ENCODE measurements at regions not wholly inside any gene's neighbourhood (a gene's known extent, or its start where the extent isn't known, plus 50 kb on each side); places are given as distances from the start of the nearest gene placed in this dataset.

- no peak overlapping the region for H3K27ac ChIP-seq
- no peak for DNase-seq
- intact Hi-C loops (cut with DNase I), result no loop called here
- no peaks in the 10 kb centered on the region for H3K9me3 ChIP-seq
- no peaks in the 10 kb centered on the region for H3K4me1 ChIP-seq
- 78 to 89% methylated on average over 3 of the region's 3 CpGs for WGBS, 2 donors
- TF ChIP-seq POLR2A (IDR thresholded peaks at IDR 0.05), result no peak
- TF ChIP-seq, protein P1, sequence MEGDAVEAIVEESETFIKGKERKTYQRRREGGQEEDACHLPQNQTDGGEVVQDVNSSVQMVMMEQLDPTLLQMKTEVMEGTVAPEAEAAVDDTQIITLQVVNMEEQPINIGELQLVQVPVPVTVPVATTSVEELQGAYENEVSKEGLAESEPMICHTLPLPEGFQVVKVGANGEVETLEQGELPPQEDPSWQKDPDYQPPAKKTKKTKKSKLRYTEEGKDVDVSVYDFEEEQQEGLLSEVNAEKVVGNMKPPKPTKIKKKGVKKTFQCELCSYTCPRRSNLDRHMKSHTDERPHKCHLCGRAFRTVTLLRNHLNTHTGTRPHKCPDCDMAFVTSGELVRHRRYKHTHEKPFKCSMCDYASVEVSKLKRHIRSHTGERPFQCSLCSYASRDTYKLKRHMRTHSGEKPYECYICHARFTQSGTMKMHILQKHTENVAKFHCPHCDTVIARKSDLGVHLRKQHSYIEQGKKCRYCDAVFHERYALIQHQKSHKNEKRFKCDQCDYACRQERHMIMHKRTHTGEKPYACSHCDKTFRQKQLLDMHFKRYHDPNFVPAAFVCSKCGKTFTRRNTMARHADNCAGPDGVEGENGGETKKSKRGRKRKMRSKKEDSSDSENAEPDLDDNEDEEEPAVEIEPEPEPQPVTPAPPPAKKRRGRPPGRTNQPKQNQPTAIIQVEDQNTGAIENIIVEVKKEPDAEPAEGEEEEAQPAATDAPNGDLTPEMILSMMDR (IDR thresholded peaks at IDR 0.05), result no peak
- no peaks in the 10 kb centered on the region for H3K27me3 ChIP-seq
- H3K4me3 ChIP-seq, result no peak overlapping the region
- H3K36me3 ChIP-seq, result no peaks in the 10 kb centered on the region
Observed at GRCh38 chr16:75911896-75912295, 185.6 kb upstream of the CPHXL start.

- no peak for DNase-seq
- no peaks in the 10 kb centered on the region for H3K4me1 ChIP-seq
- TF ChIP-seq, protein P1 (IDR thresholded peaks at IDR 0.05), result no peak
- no peak for TF ChIP-seq POLR2A (IDR thresholded peaks at IDR 0.05)
- H3K4me3 ChIP-seq, result no peak overlapping the region
- no peaks in the 10 kb centered on the region for H3K36me3 ChIP-seq
- intact Hi-C loops (cut with DNase I), result no loop called here
- H3K27me3 ChIP-seq, result no peaks in the 10 kb centered on the region
- WGBS, 2 donors, result 18 to 32% methylated on average over 1 of the region's 1 CpG
- no peaks in the 10 kb centered on the region for H3K9me3 ChIP-seq
- no peak overlapping the region for H3K27ac ChIP-seq
Observed at GRCh38 chr16:75913958-75914357, 187.7 kb upstream of the CPHXL start.

DNA sequence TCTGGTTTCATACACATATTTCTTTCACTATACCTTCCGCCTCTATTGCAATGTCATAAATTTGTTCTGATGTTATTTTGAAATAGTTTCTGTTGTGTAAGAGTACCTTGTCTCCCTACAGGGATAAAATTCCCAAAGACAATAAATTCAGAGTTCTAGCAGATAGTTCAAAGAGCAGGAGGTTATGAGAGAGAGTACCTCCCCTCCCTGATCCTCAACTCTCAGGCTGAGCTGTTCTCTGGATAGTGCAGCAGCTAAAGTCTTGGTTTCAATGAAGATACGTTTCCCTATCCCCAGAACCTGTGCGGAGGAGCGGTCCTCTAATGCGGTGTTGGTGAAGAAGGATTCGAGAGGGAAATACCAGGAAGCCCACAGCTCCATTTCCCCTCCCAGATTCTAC is 190.2 kb upstream of the CPHXL start:
- Histone ChIP-seq H3K27me3 (no peaks in the 10 kb centered on the region), H3K4me3 (no peak overlapping the region), H3K27ac (no peak overlapping the region), H3K36me3 (no peaks in the 10 kb centered on the region), H3K9me3 (no peaks in the 10 kb centered on the region), H3K4me1 (no peaks in the 10 kb centered on the region)
- intact Hi-C loops (cut with DNase I), result no loop called here
- DNase-seq, result no peak
- WGBS, 2 donors, result 84 to 89% methylated on average over 6 of the region's 6 CpGs
- no peak for TF ChIP-seq POLR2A (IDR thresholded peaks at IDR 0.05)
- TF ChIP-seq, protein P1 (IDR thresholded peaks at IDR 0.05), result no peak

- DNase-seq, result no peak
- H3K9me3 ChIP-seq, result no peaks in the 10 kb centered on the region
- WGBS, 2 donors, result 6 to 13% methylated on average over 1 of the region's 1 CpG
- intact Hi-C loops (cut with DNase I), result no loop called here
- H3K27me3 ChIP-seq, result no peaks in the 10 kb centered on the region
- no peaks in the 10 kb centered on the region for H3K4me1 ChIP-seq
- no peak overlapping the region for H3K27ac ChIP-seq
- TF ChIP-seq, protein P1 (IDR thresholded peaks at IDR 0.05), result no peak
- no peak for TF ChIP-seq POLR2A (IDR thresholded peaks at IDR 0.05)
- no peak overlapping the region for H3K4me3 ChIP-seq
- no peaks in the 10 kb centered on the region for H3K36me3 ChIP-seq
Observed at GRCh38 chr16:75918109-75918508, 191.8 kb upstream of the CPHXL start.

DNA sequence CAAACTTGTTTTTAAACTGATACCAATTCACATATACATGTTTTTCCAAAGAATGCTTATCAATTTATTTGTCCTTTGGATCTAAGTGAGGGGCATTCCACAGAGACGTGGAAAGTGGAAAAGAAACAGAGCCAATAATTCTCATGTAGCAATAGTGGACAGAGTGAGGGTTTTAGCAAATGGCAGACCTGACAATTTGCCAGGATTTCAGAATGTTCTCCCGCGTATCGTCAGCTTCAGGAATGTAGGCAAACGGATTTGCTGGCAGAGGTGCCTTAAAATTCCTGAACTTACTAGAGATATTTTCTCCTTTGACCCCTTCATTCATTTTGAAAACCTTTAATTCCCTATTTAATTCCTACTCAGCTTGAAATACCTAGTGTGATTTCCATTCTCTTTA is 193.4 kb upstream of the CPHXL start:
- intact Hi-C loops (cut with DNase I), result no loop called here
- H3K27me3 ChIP-seq, result no peaks in the 10 kb centered on the region
- no peak for TF ChIP-seq POLR2A (IDR thresholded peaks at IDR 0.05)
- TF ChIP-seq, protein P1 (IDR thresholded peaks at IDR 0.05), result no peak
- H3K4me1 ChIP-seq, result no peaks in the 10 kb centered on the region
- DNase-seq, result no peak
- H3K36me3 ChIP-seq, result no peaks in the 10 kb centered on the region
- H3K27ac ChIP-seq, result no peak overlapping the region
- 34 to 44% methylated on average over 5 of the region's 5 CpGs for WGBS, 2 donors
- H3K9me3 ChIP-seq, result no peaks in the 10 kb centered on the region
- H3K4me3 ChIP-seq, result no peak overlapping the region
